Transverse colon (tissue), 4 donors: ENCODE measurements at regions not wholly inside any gene's neighbourhood (a gene's known extent, or its start where the extent isn't known, plus 50 kb on each side); places are given as distances from the start of the nearest gene placed in this dataset.

Experiments used
- EP300 ChIP-seq: sonication (generic); formaldehyde crosslinking; IDR thresholded peaks from one replicate; pipeline ENCODE4 v1.6.1; 2017; ENCODE audit warnings: antibody characterized with exemption, low read depth
- POLR2A ChIP-seq: fragments of 450-650 bp; IDR thresholded peaks from one replicate; pipeline ENCODE4 v1.6.1; 2016; ENCODE audit warnings: antibody characterized with exemption, mild to moderate bottlenecking, moderate library complexity
- POLR2AphosphoS5 ChIP-seq, 3 donors: sonication (generic); formaldehyde crosslinking; IDR thresholded peaks; one replicate each; pipeline ENCODE4 v1.6.1; 2016; ENCODE audit warnings: antibody characterized with exemption in 3 of 3
- TF ChIP-seq, protein P1 (sequence below), 5 experiments: fragments of 200-600 bp in 3 of 5; fragments of 450-650 bp in 2 of 5; sonication (generic) in 3 of 5; IDR thresholded peaks; 1 replicate in 2 of 5; 2 replicates in 3 of 5; pipeline ENCODE4 v1.5.1; 2016 to 2017; ENCODE audit warnings: antibody characterized with exemption in 5 of 5, inconsistent platforms in 3 of 5, mild to moderate bottlenecking in 2 of 5, moderate library complexity in 1 of 5

DNA sequence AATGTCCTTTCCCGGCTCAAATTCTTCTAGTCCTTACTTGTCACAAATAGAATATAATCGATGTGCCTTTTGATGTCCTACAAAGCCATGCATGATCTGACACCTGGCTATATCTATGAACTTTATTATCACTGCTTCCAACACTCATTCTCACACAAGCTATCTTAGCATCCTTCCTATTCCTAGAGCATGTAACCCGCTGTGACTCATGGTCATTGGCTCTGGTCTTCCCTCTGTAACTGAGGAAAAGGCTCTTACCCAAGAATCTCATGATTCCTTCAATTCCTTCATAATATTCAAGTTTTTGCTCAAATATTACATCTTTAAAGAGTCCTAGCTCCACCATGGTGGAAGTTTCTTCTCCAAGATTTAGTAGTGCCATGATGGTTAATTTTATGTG, 480.0 kb upstream of the PAPPA start:
- TF ChIP-seq, protein P1, sequence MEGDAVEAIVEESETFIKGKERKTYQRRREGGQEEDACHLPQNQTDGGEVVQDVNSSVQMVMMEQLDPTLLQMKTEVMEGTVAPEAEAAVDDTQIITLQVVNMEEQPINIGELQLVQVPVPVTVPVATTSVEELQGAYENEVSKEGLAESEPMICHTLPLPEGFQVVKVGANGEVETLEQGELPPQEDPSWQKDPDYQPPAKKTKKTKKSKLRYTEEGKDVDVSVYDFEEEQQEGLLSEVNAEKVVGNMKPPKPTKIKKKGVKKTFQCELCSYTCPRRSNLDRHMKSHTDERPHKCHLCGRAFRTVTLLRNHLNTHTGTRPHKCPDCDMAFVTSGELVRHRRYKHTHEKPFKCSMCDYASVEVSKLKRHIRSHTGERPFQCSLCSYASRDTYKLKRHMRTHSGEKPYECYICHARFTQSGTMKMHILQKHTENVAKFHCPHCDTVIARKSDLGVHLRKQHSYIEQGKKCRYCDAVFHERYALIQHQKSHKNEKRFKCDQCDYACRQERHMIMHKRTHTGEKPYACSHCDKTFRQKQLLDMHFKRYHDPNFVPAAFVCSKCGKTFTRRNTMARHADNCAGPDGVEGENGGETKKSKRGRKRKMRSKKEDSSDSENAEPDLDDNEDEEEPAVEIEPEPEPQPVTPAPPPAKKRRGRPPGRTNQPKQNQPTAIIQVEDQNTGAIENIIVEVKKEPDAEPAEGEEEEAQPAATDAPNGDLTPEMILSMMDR (IDR thresholded peaks at IDR 0.05): no peak
- TF ChIP-seq POLR2A (no peak), POLR2AphosphoS5 (IDR thresholded peaks at IDR 0.05) (no peak), EP300 (no peak)
